Astrocyte (in vitro differentiated cells and primary cell): ENCODE measurements at regions not wholly inside any gene's neighbourhood (a gene's known extent, or its start where the extent isn't known, plus 50 kb on each side); places are given as distances from the start of the nearest gene placed in this dataset.

ENCODE experiments used
- DNase-seq: peaks from one replicate; pipeline ENCODE4 v3.0.0-alpha.2; 2010; ENCODE audit warnings: low read depth
- FAIRE-seq: peaks from 2 replicates; lab custom pipeline; 2011; peaks lifted over from hg19 to GRCh38; lab: Jason Lieb, UNC
- H2AFZ ChIP-seq: 2 replicates; pipeline ENCODE4 v1.6.0; 2012; ENCODE audit warnings: low read depth, low read length, inconsistent platforms
- H3K27ac ChIP-seq: 2 replicates; pipeline ENCODE4 v1.5.1; 2011; ENCODE audit warnings: low read depth, low read length, inconsistent platforms
- H3K27me3 ChIP-seq: 2 replicates; pipeline ENCODE4 v1.6.0; 2011; ENCODE audit warnings: low read length, inconsistent platforms; ENCODE audit not compliant: insufficient read depth
- H3K36me3 ChIP-seq: 2 replicates; pipeline ENCODE4 v1.5.1; 2011; ENCODE audit warnings: low read length, inconsistent platforms; ENCODE audit not compliant: insufficient read depth
- H3K4me1 ChIP-seq: 2 replicates; pipeline ENCODE4 v1.5.1; 2011; ENCODE audit warnings: low read length, inconsistent platforms; ENCODE audit not compliant: insufficient read depth
- H3K4me2 ChIP-seq: 2 replicates; pipeline ENCODE4 v1.6.0; 2012; ENCODE audit warnings: low read length, inconsistent platforms
- H3K4me3 ChIP-seq: 2 replicates; pipeline ENCODE4 v1.5.1; 2011; ENCODE audit warnings: low read depth, mild to moderate bottlenecking, low read length, inconsistent platforms; ENCODE audit not compliant: insufficient read depth
- H3K79me2 ChIP-seq: 2 replicates; pipeline ENCODE4 v1.6.0; 2012; ENCODE audit warnings: mild to moderate bottlenecking, low read length, inconsistent platforms; ENCODE audit not compliant: insufficient read depth
- H3K9ac ChIP-seq: 2 replicates; pipeline ENCODE4 v1.6.0; 2012; ENCODE audit warnings: mild to moderate bottlenecking, low read length, inconsistent platforms
- H3K9me3 ChIP-seq: 2 replicates; pipeline ENCODE4 v1.5.1; 2012; ENCODE audit warnings: low read depth, mild to moderate bottlenecking, low read length, inconsistent platforms; ENCODE audit not compliant: insufficient read depth
- H4K20me1 ChIP-seq: 2 replicates; pipeline ENCODE4 v1.6.0; 2012; ENCODE audit warnings: low read length, inconsistent platforms; ENCODE audit not compliant: insufficient read depth
- H3K27ac Mint-ChIP-seq: one replicate; pipeline ENCODE4 v1.8.0; 2021; ENCODE audit warnings: mild to moderate bottlenecking, mixed read lengths; ENCODE audit not compliant: unreplicated experiment
- H3K27me3 Mint-ChIP-seq: one replicate; pipeline ENCODE4 v1.8.0; 2021; ENCODE audit warnings: low read depth, mixed read lengths; ENCODE audit not compliant: unreplicated experiment
- H3K36me3 Mint-ChIP-seq: one replicate; pipeline ENCODE4 v1.8.0; 2021; ENCODE audit warnings: low read depth, mixed read lengths; ENCODE audit not compliant: unreplicated experiment
- H3K4me1 Mint-ChIP-seq: one replicate; pipeline ENCODE4 v1.8.0; 2021; ENCODE audit warnings: low read depth, mixed read lengths; ENCODE audit not compliant: unreplicated experiment
- H3K4me3 Mint-ChIP-seq: one replicate; pipeline ENCODE4 v1.8.0; 2021; ENCODE audit warnings: mild to moderate bottlenecking, moderate library complexity, mixed read lengths; ENCODE audit not compliant: unreplicated experiment
- H3K9me3 Mint-ChIP-seq: one replicate; pipeline ENCODE4 v1.8.0; 2021; ENCODE audit warnings: mild to moderate bottlenecking, mixed read lengths; ENCODE audit not compliant: unreplicated experiment
- EZH2 ChIP-seq: IDR thresholded peaks from 2 replicates; pipeline ENCODE4 v1.6.1; 2012; ENCODE audit warnings: mild to moderate bottlenecking, low read length, inconsistent platforms; ENCODE audit not compliant: insufficient read depth
- TF ChIP-seq, protein P1 (sequence below): IDR thresholded peaks from 2 replicates; pipeline ENCODE4 v1.5.1; 2011; ENCODE audit warnings: low read depth, mild to moderate bottlenecking, inconsistent platforms, low read length, moderate library complexity; ENCODE audit not compliant: insufficient read depth

DNA sequence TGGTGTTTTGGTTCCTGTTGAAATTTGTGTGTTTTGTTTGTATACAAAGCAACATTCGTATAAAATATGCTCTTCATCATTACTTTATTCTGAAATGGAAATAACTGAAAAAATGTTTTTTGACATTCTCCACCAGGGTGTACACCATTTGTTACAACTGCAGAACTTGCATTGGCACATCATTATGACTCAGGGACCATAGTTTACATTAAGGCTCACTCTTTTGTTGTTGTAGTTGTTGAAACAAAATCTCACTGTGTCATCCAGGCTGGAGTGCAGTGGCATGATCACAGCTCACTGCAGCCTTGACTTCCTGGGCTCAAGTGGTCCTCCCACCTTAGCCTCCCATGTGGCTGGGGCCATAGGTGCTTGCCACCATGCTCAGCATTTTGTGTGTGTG, 676.6 kb downstream of the TDRD15 start:
- no peaks in the 10 kb centered on the region for H3K27me3 ChIP-seq
- H3K27ac Mint-ChIP-seq, result no peak overlapping the region

DNA sequence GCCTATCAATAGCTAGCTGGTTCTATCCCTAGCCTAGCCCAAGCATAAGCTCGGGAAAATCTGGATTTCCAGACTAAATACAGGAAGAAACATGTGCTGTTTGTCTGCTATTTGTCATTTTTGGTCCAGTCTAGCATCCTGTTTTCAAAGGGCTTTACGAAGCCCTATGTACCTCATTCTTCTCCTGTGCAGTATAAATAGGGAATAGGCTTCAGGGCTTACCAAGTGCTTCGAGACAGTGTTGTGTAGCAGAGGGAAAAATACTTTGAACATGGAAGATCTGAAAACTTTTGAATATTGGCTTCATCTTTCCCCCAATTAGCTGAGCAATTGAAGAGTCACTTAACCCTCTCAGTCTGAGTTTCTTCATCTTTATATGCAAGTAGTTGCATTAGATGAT, 679.8 kb downstream of the TDRD15 start:
- H3K9me3 ChIP-seq, result no peaks in the 10 kb centered on the region
- no peaks in the 10 kb centered on the region for H3K27me3 Mint-ChIP-seq

More for the DNA sequence above, 676.6 kb downstream of the TDRD15 start:
- DNase-seq, result no peak
- no peak for FAIRE-seq
- Histone ChIP-seq H3K9ac (no peak overlapping the region), H4K20me1 (no peaks in the 10 kb centered on the region), H3K4me1 (no peaks in the 10 kb centered on the region), H3K27ac (no peak overlapping the region), H3K79me2 (no peaks in the 10 kb centered on the region), H3K9me3 (no peaks in the 10 kb centered on the region), H3K36me3 (no peaks in the 10 kb centered on the region), H2AFZ (no peak overlapping the region), H3K4me3 (no peak overlapping the region), H3K4me2 (no peak overlapping the region)
- Mint-ChIP-seq H3K4me1 (no peaks in the 10 kb centered on the region), H3K9me3 (no peaks in the 10 kb centered on the region), H3K27me3 (peaks cover 4% of the 10 kb centered on the region), H3K36me3 (no peaks in the 10 kb centered on the region), H3K4me3 (no peak overlapping the region)
- TF ChIP-seq, protein P1, sequence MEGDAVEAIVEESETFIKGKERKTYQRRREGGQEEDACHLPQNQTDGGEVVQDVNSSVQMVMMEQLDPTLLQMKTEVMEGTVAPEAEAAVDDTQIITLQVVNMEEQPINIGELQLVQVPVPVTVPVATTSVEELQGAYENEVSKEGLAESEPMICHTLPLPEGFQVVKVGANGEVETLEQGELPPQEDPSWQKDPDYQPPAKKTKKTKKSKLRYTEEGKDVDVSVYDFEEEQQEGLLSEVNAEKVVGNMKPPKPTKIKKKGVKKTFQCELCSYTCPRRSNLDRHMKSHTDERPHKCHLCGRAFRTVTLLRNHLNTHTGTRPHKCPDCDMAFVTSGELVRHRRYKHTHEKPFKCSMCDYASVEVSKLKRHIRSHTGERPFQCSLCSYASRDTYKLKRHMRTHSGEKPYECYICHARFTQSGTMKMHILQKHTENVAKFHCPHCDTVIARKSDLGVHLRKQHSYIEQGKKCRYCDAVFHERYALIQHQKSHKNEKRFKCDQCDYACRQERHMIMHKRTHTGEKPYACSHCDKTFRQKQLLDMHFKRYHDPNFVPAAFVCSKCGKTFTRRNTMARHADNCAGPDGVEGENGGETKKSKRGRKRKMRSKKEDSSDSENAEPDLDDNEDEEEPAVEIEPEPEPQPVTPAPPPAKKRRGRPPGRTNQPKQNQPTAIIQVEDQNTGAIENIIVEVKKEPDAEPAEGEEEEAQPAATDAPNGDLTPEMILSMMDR, result no peak
- TF ChIP-seq EZH2, result no peak

DNA sequence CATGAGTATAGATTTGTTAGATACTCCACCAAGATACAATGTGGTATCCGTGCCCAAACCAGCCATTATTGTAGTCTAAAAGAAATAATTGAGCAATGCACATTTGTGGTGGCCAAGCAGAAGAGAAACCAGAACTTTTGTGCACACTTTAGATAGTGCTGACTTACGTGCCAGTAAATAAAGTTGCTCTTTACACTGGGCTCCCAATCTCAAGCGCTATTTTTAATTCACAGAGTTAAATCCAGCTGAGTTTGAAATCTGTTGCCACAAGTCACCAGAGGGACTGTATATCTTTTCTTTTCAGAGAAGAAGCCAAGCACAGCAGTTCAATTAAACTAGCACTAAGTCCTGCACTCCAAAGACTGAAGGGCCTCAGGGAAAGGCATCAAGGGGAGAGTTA, 680.4 kb downstream of the TDRD15 start:
- no peaks in the 10 kb centered on the region for H4K20me1 ChIP-seq
- no peak overlapping the region for H2AFZ ChIP-seq
- Mint-ChIP-seq H3K4me1 (no peaks in the 10 kb centered on the region), H3K27ac (no peak overlapping the region), H3K9me3 (no peaks in the 10 kb centered on the region), H3K36me3 (no peaks in the 10 kb centered on the region), H3K27me3 (no peaks in the 10 kb centered on the region), H3K4me3 (no peak overlapping the region)
- H3K79me2 ChIP-seq, result no peaks in the 10 kb centered on the region
- no peak overlapping the region for H3K27ac ChIP-seq
- no peaks in the 10 kb centered on the region for H3K4me1 ChIP-seq
- FAIRE-seq, result no peak
- TF ChIP-seq, protein P1, result no peak
- TF ChIP-seq EZH2, result no peak
- H3K9me3 ChIP-seq, result no peaks in the 10 kb centered on the region
- no peak for DNase-seq
- H3K4me3 ChIP-seq, result no peak overlapping the region
- H3K4me2 ChIP-seq, result no peak overlapping the region
- no peaks in the 10 kb centered on the region for H3K36me3 ChIP-seq
- no peaks in the 10 kb centered on the region for H3K27me3 ChIP-seq
- no peak overlapping the region for H3K9ac ChIP-seq

More for the DNA sequence above, 679.8 kb downstream of the TDRD15 start:
- Histone ChIP-seq H3K4me2 (no peak overlapping the region), H3K27ac (no peak overlapping the region), H4K20me1 (no peaks in the 10 kb centered on the region), H3K36me3 (no peaks in the 10 kb centered on the region), H3K9ac (no peak overlapping the region), H3K27me3 (no peaks in the 10 kb centered on the region), H3K4me3 (no peak overlapping the region), H3K79me2 (no peaks in the 10 kb centered on the region), H2AFZ (no peak overlapping the region), H3K4me1 (no peaks in the 10 kb centered on the region)
- H3K27ac Mint-ChIP-seq, result no peak overlapping the region
- DNase-seq, result no peak
- H3K9me3 Mint-ChIP-seq, result no peaks in the 10 kb centered on the region
- no peaks in the 10 kb centered on the region for H3K36me3 Mint-ChIP-seq
- TF ChIP-seq, protein P1, result no peak
- no peak for TF ChIP-seq EZH2
- H3K4me3 Mint-ChIP-seq, result no peak overlapping the region
- H3K4me1 Mint-ChIP-seq, result no peaks in the 10 kb centered on the region
- no peak for FAIRE-seq
